Endothelial cell of umbilical vein (primary cell): ENCODE measurements at regions not wholly inside any gene's neighbourhood (a gene's known extent, or its start where the extent isn't known, plus 50 kb on each side); places are given as distances from the start of the nearest gene placed in this dataset.

Experiments
- BruUV-seq: library from RNA; stranded (reverse); fragments of 400-500 nt; replicated peaks from 2 replicates; lab custom pipeline; 2021; lab: Mats Ljungman, UMichigan
- CTCF ChIA-PET: fragments of 300-600, 350-600 bp; sonication (Branson Sonifier 250); formaldehyde crosslinking; loops from one replicate; lab custom pipeline; 2021; ENCODE audit warnings: antibody characterized with exemption, inconsistent platforms; lab: Charles Lee
- POLR2A ChIA-PET: fragments of 300-600, 350-600 bp; sonication (Branson Sonifier 250); formaldehyde crosslinking; loops from one replicate; lab custom pipeline; 2021; ENCODE audit warnings: antibody characterized with exemption, inconsistent platforms; lab: Charles Lee
- DNase-seq: peaks from one replicate; pipeline ENCODE4 v3.0.0-alpha.2; 2011; ENCODE audit warnings: low read depth, low spot score
- FAIRE-seq: peaks from 2 replicates; lab custom pipeline; 2011; peaks lifted over from hg19 to GRCh38; lab: Jason Lieb, UNC
- H2AFZ ChIP-seq: 2 replicates; pipeline ENCODE4 v1.6.0; 2012; ENCODE audit warnings: low read depth, low read length, control low read depth, inconsistent platforms
- H3K27ac ChIP-seq: 2 replicates; pipeline ENCODE4 v1.5.1; 2011; ENCODE audit warnings: low read depth, mild to moderate bottlenecking, control low read depth, low read length, moderate library complexity; ENCODE audit not compliant: insufficient read depth
- H3K27me3 ChIP-seq, 2 experiments: 2 replicates each; pipeline versions ENCODE4 v1.6.0 to v1.6.1; 2011; ENCODE audit warnings: low read length in 2 of 2, mixed read lengths in 1 of 2; ENCODE audit not compliant: control insufficient read depth in 2 of 2, insufficient read depth in 2 of 2
- H3K36me3 ChIP-seq, 2 experiments: 2 replicates in 1 of 2; 3 replicates in 1 of 2; pipeline ENCODE4 v1.5.1; 2011; ENCODE audit warnings: low read length in 2 of 2, mild to moderate bottlenecking in 1 of 2, moderate library complexity in 1 of 2; ENCODE audit not compliant: control insufficient read depth in 2 of 2, insufficient read depth in 2 of 2; ENCODE audit errors: extremely low read depth in 1 of 2
- H3K4me1 ChIP-seq: 3 replicates; pipeline ENCODE4 v1.5.1; 2011; ENCODE audit warnings: mild to moderate bottlenecking, low read length; ENCODE audit not compliant: control insufficient read depth, insufficient read depth; ENCODE audit errors: extremely low read depth
- H3K4me2 ChIP-seq: 2 replicates; pipeline ENCODE4 v1.6.1; 2011; ENCODE audit warnings: low read length, control low read depth, mixed read lengths; ENCODE audit not compliant: insufficient read depth
- H3K4me3 ChIP-seq, 3 experiments: fragments of 200-600 bp in 1 of 3; sonication (generic), shearing (Covaris generic) in 1 of 3; replicated peaks in 1 of 3; 2 replicates each; pipeline ENCODE4 v1.5.1; 2011 to 2016; ENCODE audit warnings: control low read depth in 3 of 3, low read length in 3 of 3, mild to moderate bottlenecking in 2 of 3, inconsistent platforms in 1 of 3, low read depth in 1 of 3, moderate library complexity in 1 of 3; ENCODE audit not compliant: insufficient read depth in 1 of 3
- H3K79me2 ChIP-seq: 2 replicates; pipeline ENCODE4 v1.6.0; 2012; ENCODE audit warnings: low read length, inconsistent platforms; ENCODE audit not compliant: control insufficient read depth, insufficient read depth
- H3K9ac ChIP-seq: replicated peaks from 2 replicates; pipeline ENCODE3; 2011; ENCODE audit warnings: low read length, control low read depth; ENCODE audit not compliant: insufficient read depth; ENCODE audit errors: extremely low read depth
- H3K9me1 ChIP-seq: replicated peaks from 3 replicates; pipeline ENCODE4 v1.6.0; 2011; ENCODE audit warnings: mild to moderate bottlenecking, low read length; ENCODE audit not compliant: control insufficient read depth, insufficient read depth; ENCODE audit errors: extremely low read depth
- H3K9me3 ChIP-seq: replicated peaks from 2 replicates; pipeline ENCODE4 v1.5.1; 2012; ENCODE audit warnings: low read length, inconsistent platforms; ENCODE audit not compliant: control insufficient read depth, insufficient read depth
- H4K20me1 ChIP-seq: replicated peaks from 2 replicates; pipeline ENCODE3; 2011; ENCODE audit warnings: mild to moderate bottlenecking, low read length; ENCODE audit not compliant: control insufficient read depth, insufficient read depth; ENCODE audit errors: extremely low read depth
- EZH2 ChIP-seq: IDR thresholded peaks from 2 replicates; pipeline ENCODE4 v1.6.1; 2012; ENCODE audit warnings: borderline replicate concordance, low read depth, mild to moderate bottlenecking, moderate library complexity, low read length, inconsistent platforms; ENCODE audit not compliant: severe bottlenecking
- GATA2 ChIP-seq: IDR thresholded peaks from 2 replicates; pipeline ENCODE4 v1.7.0; 2011; ENCODE audit warnings: low read depth, mild to moderate bottlenecking, moderate library complexity, mixed read lengths, low read length; ENCODE audit not compliant: insufficient read length, insufficient read depth
- MYC ChIP-seq: IDR thresholded peaks from one replicate; pipeline ENCODE4 v1.6.1; 2011; ENCODE audit warnings: mild to moderate bottlenecking, low read depth, low read length
- POLR2AphosphoS5 ChIP-seq: IDR thresholded peaks from 2 replicates; pipeline ENCODE4 v1.6.1; 2012; ENCODE audit warnings: low read depth, mild to moderate bottlenecking, control low read depth, low read length, moderate library complexity; ENCODE audit not compliant: insufficient read depth
- dilution Hi-C: fragments of 300-500 bp; cut with MboI; formaldehyde crosslinking; loops from one replicate; pipeline ENCODE4 v1.15.0; 2019; ENCODE audit warnings: low sequenced_read_pairs; ENCODE audit not compliant: extremely low pct_ligation_motif_present
- intact Hi-C: fragments of 100-400 bp; cut with micrococcal nuclease; formaldehyde crosslinking; loops from one replicate; pipeline ENCODE4 v1.10.0; 2022
- TF ChIP-seq, protein P1 (sequence below), 2 donors: IDR thresholded peaks; 1 replicate in 1 of 2; 2 replicates in 1 of 2; pipeline ENCODE4 v1.5.1; 2011; ENCODE audit warnings: low read length in 2 of 2, mild to moderate bottlenecking in 2 of 2, moderate library complexity in 2 of 2, control low read depth in 1 of 2, inconsistent platforms in 1 of 2, low read depth in 1 of 2; ENCODE audit not compliant: insufficient read depth in 1 of 2; ENCODE audit errors: extremely low read depth in 1 of 2
- TF ChIP-seq, protein P2 (sequence below): IDR thresholded peaks from 2 replicates; pipeline ENCODE4 v1.6.1; 2011; ENCODE audit not compliant: insufficient read depth, insufficient read length

DNA sequence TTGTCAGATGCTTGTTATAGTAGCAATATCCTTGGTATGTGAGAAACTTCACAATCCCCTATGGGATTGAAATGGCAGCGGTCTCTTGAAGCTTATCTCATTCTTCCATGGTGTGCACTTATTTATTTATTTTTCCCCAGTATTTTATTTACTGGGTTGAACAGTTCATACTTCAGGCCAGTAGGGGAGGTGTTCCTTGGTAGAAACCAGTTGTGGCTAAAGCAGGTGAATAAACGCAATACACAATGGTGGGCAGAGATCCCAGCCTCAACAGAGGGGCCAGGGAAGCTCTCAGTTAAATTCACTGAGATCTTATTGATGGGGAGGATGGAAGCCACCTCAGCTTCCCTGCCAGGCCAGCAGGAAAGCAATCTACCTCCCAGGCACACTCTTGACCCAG, 93.7 kb upstream of the SRD5A2 start:
- no peak overlapping the region for H2AFZ ChIP-seq
- TF ChIP-seq MYC = no peak
- TF ChIP-seq GATA2 = no peak
- TF ChIP-seq POLR2AphosphoS5 = no peak
- TF ChIP-seq, protein P1, sequence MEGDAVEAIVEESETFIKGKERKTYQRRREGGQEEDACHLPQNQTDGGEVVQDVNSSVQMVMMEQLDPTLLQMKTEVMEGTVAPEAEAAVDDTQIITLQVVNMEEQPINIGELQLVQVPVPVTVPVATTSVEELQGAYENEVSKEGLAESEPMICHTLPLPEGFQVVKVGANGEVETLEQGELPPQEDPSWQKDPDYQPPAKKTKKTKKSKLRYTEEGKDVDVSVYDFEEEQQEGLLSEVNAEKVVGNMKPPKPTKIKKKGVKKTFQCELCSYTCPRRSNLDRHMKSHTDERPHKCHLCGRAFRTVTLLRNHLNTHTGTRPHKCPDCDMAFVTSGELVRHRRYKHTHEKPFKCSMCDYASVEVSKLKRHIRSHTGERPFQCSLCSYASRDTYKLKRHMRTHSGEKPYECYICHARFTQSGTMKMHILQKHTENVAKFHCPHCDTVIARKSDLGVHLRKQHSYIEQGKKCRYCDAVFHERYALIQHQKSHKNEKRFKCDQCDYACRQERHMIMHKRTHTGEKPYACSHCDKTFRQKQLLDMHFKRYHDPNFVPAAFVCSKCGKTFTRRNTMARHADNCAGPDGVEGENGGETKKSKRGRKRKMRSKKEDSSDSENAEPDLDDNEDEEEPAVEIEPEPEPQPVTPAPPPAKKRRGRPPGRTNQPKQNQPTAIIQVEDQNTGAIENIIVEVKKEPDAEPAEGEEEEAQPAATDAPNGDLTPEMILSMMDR (IDR thresholded peaks at IDR 0.05; ENCODE audit: extremely low read depth in 1 of 2, insufficient read depth in 1 of 2, low read depth in 1 of 2, low read length in 2 of 2) = no peak
- TF ChIP-seq, protein P2, sequence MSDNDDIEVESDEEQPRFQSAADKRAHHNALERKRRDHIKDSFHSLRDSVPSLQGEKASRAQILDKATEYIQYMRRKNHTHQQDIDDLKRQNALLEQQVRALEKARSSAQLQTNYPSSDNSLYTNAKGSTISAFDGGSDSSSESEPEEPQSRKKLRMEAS = no peak
- TF ChIP-seq EZH2 = no peak
- FAIRE-seq (no peak), DNase-seq (no peak)
- intact Hi-C loops = no loop called here
- H3K9me3 ChIP-seq = no peaks in the 10 kb centered on the region
- H3K9me1 ChIP-seq = no peaks in the 10 kb centered on the region
- H3K79me2 ChIP-seq = no peaks in the 10 kb centered on the region
- dilution Hi-C loops = no loop called here
- H3K4me1 ChIP-seq = no peaks in the 10 kb centered on the region
- H3K9ac ChIP-seq = no peak overlapping the region
- no peaks in the 10 kb centered on the region for H4K20me1 ChIP-seq
- no TSS peak for BruUV-seq
- no peak overlapping the region for H3K27ac ChIP-seq
- no peak overlapping the region for H3K4me2 ChIP-seq
- CTCF ChIA-PET = no interaction called here
- no peak overlapping the region for H3K4me3 ChIP-seq
- H3K36me3 ChIP-seq = no peaks in the 10 kb centered on the region
- POLR2A ChIA-PET = no interaction called here
- no peaks in the 10 kb centered on the region for H3K27me3 ChIP-seq
